ENCODE measurements at regions not wholly inside any gene's neighbourhood (a gene's known extent, or its start where the extent isn't known, plus 50 kb on each side); places are given as distances from the start of the nearest gene placed in this dataset.
"Not testable (repeated sequence)": the region's sequence is repeated elsewhere in the genome, so short reads cannot be mapped to it uniquely, and the experiment has no call there.

DNA sequence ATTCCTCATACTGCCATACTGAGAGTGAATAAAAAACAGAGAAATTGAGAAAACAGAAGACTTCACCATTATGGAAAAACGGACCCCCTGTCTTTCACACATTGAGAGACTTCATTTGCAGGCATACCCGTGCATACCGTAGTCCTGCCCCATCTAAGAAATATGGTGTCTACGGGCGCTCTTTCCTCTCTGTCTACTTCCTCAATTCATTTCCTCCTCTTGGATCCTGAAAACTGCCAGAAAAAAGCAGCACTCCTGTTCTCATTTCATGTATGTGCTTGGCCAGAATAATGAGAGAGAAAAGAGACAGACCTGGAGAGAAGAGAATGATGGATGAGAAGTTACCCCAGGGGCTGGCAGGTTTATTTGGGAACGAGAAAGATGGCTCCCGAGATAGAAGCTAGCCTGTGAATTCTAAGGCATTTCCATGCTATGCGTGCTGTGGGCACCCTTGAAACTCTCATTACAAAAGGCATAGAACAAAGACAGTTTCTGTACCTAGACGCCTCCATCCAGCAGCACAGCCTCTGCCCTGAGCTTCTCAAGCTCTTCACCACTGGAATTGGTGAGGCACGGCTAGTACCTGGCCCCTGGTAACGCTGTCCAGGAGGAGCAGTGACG lies 62.5 kb upstream of the EPHB3 start:
- peaks cover 5% of the 10 kb centered on the region for H3K9me3 ChIP-seq
- H3K27me3 ChIP-seq, result peaks cover 7% of the 10 kb centered on the region
- H3K4me3 ChIP-seq, result no peak overlapping the region
- H3K4me1 ChIP-seq, result peaks cover 22% of the 10 kb centered on the region
- 75% methylated on average over 11 of the region's 12 CpGs for WGBS
- no peaks in the 10 kb centered on the region for H3K36me3 ChIP-seq
- DNase-seq (ENCODE audit: low spot score in 2 of 2), result no peak
- TF ChIP-seq EP300 (IDR thresholded peaks at IDR 0.05) (no peak), POLR2AphosphoS5 (IDR thresholded peaks at IDR 0.05) (no peak), POLR2A (IDR thresholded peaks at IDR 0.05) (no peak)
- TF ChIP-seq, protein P1, sequence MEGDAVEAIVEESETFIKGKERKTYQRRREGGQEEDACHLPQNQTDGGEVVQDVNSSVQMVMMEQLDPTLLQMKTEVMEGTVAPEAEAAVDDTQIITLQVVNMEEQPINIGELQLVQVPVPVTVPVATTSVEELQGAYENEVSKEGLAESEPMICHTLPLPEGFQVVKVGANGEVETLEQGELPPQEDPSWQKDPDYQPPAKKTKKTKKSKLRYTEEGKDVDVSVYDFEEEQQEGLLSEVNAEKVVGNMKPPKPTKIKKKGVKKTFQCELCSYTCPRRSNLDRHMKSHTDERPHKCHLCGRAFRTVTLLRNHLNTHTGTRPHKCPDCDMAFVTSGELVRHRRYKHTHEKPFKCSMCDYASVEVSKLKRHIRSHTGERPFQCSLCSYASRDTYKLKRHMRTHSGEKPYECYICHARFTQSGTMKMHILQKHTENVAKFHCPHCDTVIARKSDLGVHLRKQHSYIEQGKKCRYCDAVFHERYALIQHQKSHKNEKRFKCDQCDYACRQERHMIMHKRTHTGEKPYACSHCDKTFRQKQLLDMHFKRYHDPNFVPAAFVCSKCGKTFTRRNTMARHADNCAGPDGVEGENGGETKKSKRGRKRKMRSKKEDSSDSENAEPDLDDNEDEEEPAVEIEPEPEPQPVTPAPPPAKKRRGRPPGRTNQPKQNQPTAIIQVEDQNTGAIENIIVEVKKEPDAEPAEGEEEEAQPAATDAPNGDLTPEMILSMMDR (IDR thresholded peaks at IDR 0.05), result no peak
- H3K27ac ChIP-seq, result no peak overlapping the region

DNA sequence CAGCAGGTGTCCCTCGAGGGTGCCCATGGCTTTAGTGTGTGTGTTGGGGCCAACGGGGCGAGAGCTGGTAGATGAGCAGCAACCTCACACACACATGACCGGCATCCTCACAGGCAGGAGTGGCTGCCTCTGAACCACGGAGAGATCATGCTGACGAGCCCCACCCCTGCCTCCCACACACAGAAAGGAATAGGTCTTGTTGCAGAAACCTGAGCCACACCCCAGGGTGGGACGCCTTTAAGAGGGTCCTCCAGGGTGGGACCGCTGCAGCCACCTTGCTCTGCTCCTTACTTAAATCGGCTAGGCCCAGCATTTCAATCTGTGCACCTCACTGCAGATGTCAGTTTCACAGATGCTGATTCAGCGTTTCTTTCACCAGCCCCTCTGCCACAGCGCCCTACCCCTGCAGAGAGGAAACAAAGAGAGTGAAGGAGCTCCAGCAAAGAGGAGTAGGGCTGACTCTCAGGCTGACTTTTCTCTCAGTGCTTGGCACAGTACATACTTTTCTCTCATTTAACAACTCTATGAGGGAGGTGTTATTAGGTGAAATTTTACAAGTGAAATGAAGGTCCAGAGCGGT lies 61.2 kb upstream of the EPHB3 start:
- 66% methylated on average over 12 of the region's 12 CpGs for WGBS

DNA sequence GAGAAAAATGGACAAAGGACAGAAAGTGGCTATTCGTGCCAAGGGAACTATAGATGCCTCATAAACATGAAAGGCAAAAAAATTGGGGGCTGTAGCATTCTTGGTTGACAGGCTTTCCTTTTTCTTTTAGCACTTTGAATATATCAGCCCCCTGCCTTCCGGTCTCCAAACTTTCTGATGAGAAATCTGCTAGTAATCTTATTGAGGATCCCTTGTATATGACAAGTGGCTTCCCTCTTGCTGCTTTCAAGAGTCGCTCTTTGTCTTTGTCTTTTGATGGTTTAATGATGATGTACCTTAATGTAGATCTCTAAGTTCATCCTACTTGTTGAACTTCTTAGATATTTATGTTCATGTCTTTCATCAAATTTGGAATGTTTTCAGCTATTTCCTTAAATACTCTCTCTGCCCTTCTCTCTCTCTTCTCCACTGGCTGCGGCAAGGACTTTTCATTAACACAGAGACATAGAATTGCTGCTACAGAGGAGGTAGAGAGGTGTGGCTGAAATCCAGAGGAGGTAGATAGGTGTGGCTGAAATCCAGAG lies 59.4 kb upstream of the EPHB3 start:
- Histone ChIP-seq H3K4me3 (no peak overlapping the region), H3K9me3 (peaks cover 5% of the 10 kb centered on the region), H3K36me3 (no peaks in the 10 kb centered on the region), H3K27ac (no peak overlapping the region), H3K4me1 (peaks cover 10% of the 10 kb centered on the region), H3K27me3 (peaks cover 7% of the 10 kb centered on the region)
- TF ChIP-seq EP300 (IDR thresholded peaks at IDR 0.05) (no peak), POLR2AphosphoS5 (IDR thresholded peaks at IDR 0.05) (no peak), POLR2A (IDR thresholded peaks at IDR 0.05) (no peak)
- TF ChIP-seq, protein P1 (IDR thresholded peaks at IDR 0.05), result no peak
- DNase-seq (ENCODE audit: low spot score in 2 of 2), result no peak
- WGBS, result 92% methylated on average over 4 of the region's 4 CpGs

More for the DNA sequence above, 61.2 kb upstream of the EPHB3 start:
- TF ChIP-seq POLR2A (IDR thresholded peaks at IDR 0.05), result no peak
- TF ChIP-seq, protein P1 (IDR thresholded peaks at IDR 0.05), result no peak
- TF ChIP-seq EP300 (IDR thresholded peaks at IDR 0.05), result no peak
- TF ChIP-seq POLR2AphosphoS5 (IDR thresholded peaks at IDR 0.05), result no peak
- peaks cover 7% of the 10 kb centered on the region for H3K27me3 ChIP-seq
- H3K9me3 ChIP-seq, result peaks cover 5% of the 10 kb centered on the region
- H3K4me3 ChIP-seq, result no peak overlapping the region
- peaks cover 21% of the 10 kb centered on the region for H3K4me1 ChIP-seq
- no peak for DNase-seq (ENCODE audit: low spot score in 2 of 2)
- no peaks in the 10 kb centered on the region for H3K36me3 ChIP-seq
- H3K27ac ChIP-seq, result no peak overlapping the region

DNA sequence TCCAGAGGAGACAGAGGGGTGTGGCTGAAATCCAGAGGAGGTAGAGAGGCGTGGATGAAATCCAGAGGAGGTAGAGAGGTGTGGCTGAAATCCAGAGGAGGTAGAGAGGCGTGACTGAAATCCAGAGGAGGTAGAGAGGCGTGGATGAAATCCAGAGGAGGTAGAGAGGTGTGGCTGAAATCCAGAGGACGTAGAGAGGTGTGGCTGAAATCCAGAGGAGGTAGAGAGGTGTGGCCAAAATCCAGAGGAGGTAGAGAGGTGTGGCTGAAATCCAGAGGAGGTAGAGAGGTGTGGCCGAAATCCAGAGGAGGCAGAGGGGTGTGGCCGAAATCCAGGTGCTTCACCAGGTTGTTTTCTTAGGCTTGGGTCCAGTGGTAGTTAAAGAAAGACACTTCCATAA lies 58.7 kb upstream of the EPHB3 start:
- H3K36me3 ChIP-seq; H3K27me3 ChIP-seq; H3K9me3 ChIP-seq; DNase-seq (ENCODE audit: low spot score in 2 of 2); H3K4me1 ChIP-seq; H3K27ac ChIP-seq; H3K4me3 ChIP-seq: not testable (repeated sequence)
- WGBS, result 39% methylated on average over 6 of the region's 6 CpGs

DNA sequence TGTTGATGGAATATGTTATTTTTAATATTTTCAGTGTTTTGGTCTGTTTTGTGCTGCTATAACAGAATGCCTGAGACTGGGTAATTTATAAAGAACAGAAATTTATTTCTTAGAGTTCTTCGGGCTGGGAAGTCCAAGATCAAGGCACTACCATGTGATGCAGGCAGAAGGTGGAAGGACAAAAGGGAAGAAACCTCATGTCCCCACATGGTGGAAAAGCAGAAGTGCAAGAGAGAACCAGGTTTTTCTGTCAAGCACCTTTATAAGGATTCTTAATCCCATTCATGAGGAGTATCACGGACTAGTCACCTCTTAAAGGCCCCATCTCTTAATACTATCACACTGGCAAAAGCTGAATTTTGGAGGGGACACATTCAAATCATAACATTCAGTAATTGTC lies 57.9 kb upstream of the EPHB3 start:
- no peak for DNase-seq (ENCODE audit: low spot score in 2 of 2)
- TF ChIP-seq, protein P1 (IDR thresholded peaks at IDR 0.05), result no peak
- TF ChIP-seq POLR2A (IDR thresholded peaks at IDR 0.05) (no peak), POLR2AphosphoS5 (IDR thresholded peaks at IDR 0.05) (no peak), EP300 (IDR thresholded peaks at IDR 0.05) (no peak)
- H3K27me3 ChIP-seq, result peaks cover 7% of the 10 kb centered on the region
- no peak overlapping the region for H3K4me3 ChIP-seq
- peaks cover 5% of the 10 kb centered on the region for H3K9me3 ChIP-seq
- no peak overlapping the region for H3K27ac ChIP-seq
- H3K36me3 ChIP-seq, result no peaks in the 10 kb centered on the region
- H3K4me1 ChIP-seq, result no peaks in the 10 kb centered on the region
- 77% methylated on average over 2 of the region's 2 CpGs for WGBS
